DND-41 (cell line): ENCODE measurements at regions not wholly inside any gene's neighbourhood (a gene's known extent, or its start where the extent isn't known, plus 50 kb on each side); places are given as distances from the start of the nearest gene placed in this dataset.

ENCODE experiments used
- ATAC-seq: fragments of 200-7000 bp; cut with Tn5 transposase; 3 replicates; pipeline ENCODE4 v1.9.1; 2021; ENCODE audit warnings: low read depth; ENCODE audit not compliant: insufficient read depth
- DNase-seq: peaks from one replicate; pipeline ENCODE4 v3.0.0-alpha.2; 2020
- H2AFZ ChIP-seq: 2 replicates; pipeline ENCODE4 v1.6.0; 2012; ENCODE audit warnings: low read depth, low read length
- H3K27ac ChIP-seq: 2 replicates; pipeline ENCODE4 v1.5.1; 2012; ENCODE audit warnings: low read length, inconsistent platforms
- H3K27me3 ChIP-seq: fragments of 200-600 bp; sonication (generic); 2 replicates; pipeline ENCODE4 v1.6.0; 2012; ENCODE audit warnings: low read length, mild to moderate bottlenecking, inconsistent platforms; ENCODE audit not compliant: insufficient read depth, poor library complexity
- H3K36me3 ChIP-seq: 2 replicates; pipeline ENCODE4 v1.5.1; 2012; ENCODE audit warnings: low read length, inconsistent platforms; ENCODE audit not compliant: insufficient read depth
- H3K4me1 ChIP-seq: 2 replicates; pipeline ENCODE4 v1.5.1; 2012; ENCODE audit warnings: mild to moderate bottlenecking, low read length; ENCODE audit not compliant: insufficient read depth
- H3K4me2 ChIP-seq: 2 replicates; pipeline ENCODE4 v1.6.0; 2012; ENCODE audit warnings: mild to moderate bottlenecking, moderate library complexity, low read length, inconsistent platforms; ENCODE audit not compliant: insufficient read depth
- H3K4me3 ChIP-seq, 2 experiments: fragments of 200-600 bp in 1 of 2; shearing (Covaris generic) in 1 of 2; 2 replicates each; pipeline ENCODE4 v1.5.1; 2012 to 2016; ENCODE audit warnings: inconsistent platforms in 2 of 2, low read length in 2 of 2, mild to moderate bottlenecking in 2 of 2, low read depth in 1 of 2, moderate library complexity in 1 of 2
- H3K79me2 ChIP-seq: 2 replicates; pipeline ENCODE4 v1.6.0; 2012; ENCODE audit warnings: low read length, inconsistent platforms; ENCODE audit not compliant: insufficient read depth
- H3K9ac ChIP-seq: 2 replicates; pipeline ENCODE4 v1.6.0; 2012; ENCODE audit warnings: low read depth, mild to moderate bottlenecking, inconsistent platforms, low read length, moderate library complexity
- H3K9me3 ChIP-seq: 2 replicates; pipeline ENCODE4 v1.5.1; 2012; ENCODE audit warnings: low read length, moderate library complexity, mild to moderate bottlenecking, inconsistent platforms; ENCODE audit not compliant: insufficient read depth, severe bottlenecking
- H4K20me1 ChIP-seq: 2 replicates; pipeline ENCODE4 v1.6.0; 2012; ENCODE audit warnings: low read length; ENCODE audit not compliant: insufficient read depth
- CTCF ChIP-seq: IDR thresholded peaks from 2 replicates; pipeline ENCODE4 v1.5.1; 2012; ENCODE audit warnings: borderline replicate concordance, low read length, moderate library complexity, mild to moderate bottlenecking; ENCODE audit not compliant: poor library complexity, severe bottlenecking; ENCODE audit errors: extremely low read depth
- EZH2 ChIP-seq: IDR thresholded peaks from 3 replicates; pipeline ENCODE4 v1.6.1; 2012; ENCODE audit warnings: borderline replicate concordance, low read depth, mild to moderate bottlenecking, moderate library complexity, low read length, inconsistent platforms; ENCODE audit not compliant: severe bottlenecking

GRCh38 chr12:82279536-82280058 lies 78.6 kb downstream of the CCDC59 start:
- H3K9me3 ChIP-seq: peaks cover 3% of the 10 kb centered on the region
- no peak for ATAC-seq
- H3K4me1 ChIP-seq: no peaks in the 10 kb centered on the region
- no peaks in the 10 kb centered on the region for H4K20me1 ChIP-seq
- no peaks in the 10 kb centered on the region for H3K36me3 ChIP-seq
- no peak for DNase-seq
- TF ChIP-seq EZH2 (no peak), CTCF (no peak)
- no peaks in the 10 kb centered on the region for H3K79me2 ChIP-seq
- no peak overlapping the region for H3K27ac ChIP-seq
- H2AFZ ChIP-seq: no peak overlapping the region
- H3K4me2 ChIP-seq: no peak overlapping the region
- no peak overlapping the region for H3K9ac ChIP-seq
- no peaks in the 10 kb centered on the region for H3K27me3 ChIP-seq
- H3K4me3 ChIP-seq: no peak overlapping the region

GRCh38 chr12:82277582-82277981 lies 80.6 kb downstream of the CCDC59 start:
- Histone ChIP-seq H3K9me3 (peaks cover 3% of the 10 kb centered on the region), H3K4me1 (no peaks in the 10 kb centered on the region), H3K27me3 (no peaks in the 10 kb centered on the region), H2AFZ (no peak overlapping the region), H3K36me3 (no peaks in the 10 kb centered on the region), H3K4me3 (no peak overlapping the region), H3K9ac (no peak overlapping the region), H3K4me2 (no peak overlapping the region), H4K20me1 (no peaks in the 10 kb centered on the region), H3K27ac (no peak overlapping the region), H3K79me2 (no peaks in the 10 kb centered on the region)
- DNase-seq (no peak), ATAC-seq (no peak)
- TF ChIP-seq CTCF (no peak), EZH2 (no peak)

GRCh38 chr12:82242729-82243128 lies 115.5 kb downstream of the CCDC59 start:
- Histone ChIP-seq H3K9me3 (no peaks in the 10 kb centered on the region), H3K27me3 (no peaks in the 10 kb centered on the region), H3K9ac (no peak overlapping the region), H3K4me2 (no peak overlapping the region), H3K36me3 (no peaks in the 10 kb centered on the region), H3K4me1 (no peaks in the 10 kb centered on the region), H3K79me2 (no peaks in the 10 kb centered on the region), H4K20me1 (no peaks in the 10 kb centered on the region), H2AFZ (no peak overlapping the region), H3K4me3 (no peak overlapping the region), H3K27ac (no peak overlapping the region)
- DNase-seq: no peak
- ATAC-seq: no peak
- TF ChIP-seq EZH2 (no peak), CTCF (no peak)

GRCh38 chr12:82225871-82226270 lies 132.3 kb downstream of the CCDC59 start:
- Histone ChIP-seq H3K36me3 (no peaks in the 10 kb centered on the region), H3K4me2 (no peak overlapping the region), H3K4me3 (no peak overlapping the region), H3K27me3 (no peaks in the 10 kb centered on the region), H2AFZ (no peak overlapping the region), H3K9ac (no peak overlapping the region), H3K4me1 (no peaks in the 10 kb centered on the region), H3K27ac (no peak overlapping the region), H3K9me3 (no peaks in the 10 kb centered on the region), H4K20me1 (no peaks in the 10 kb centered on the region), H3K79me2 (no peaks in the 10 kb centered on the region)
- DNase-seq (no peak), ATAC-seq (no peak)
- TF ChIP-seq EZH2 (no peak), CTCF (no peak)
